Inferior parietal cortex (tissue), 1 donor: ENCODE measurements at regions not wholly inside any gene's neighbourhood (a gene's known extent, or its start where the extent isn't known, plus 50 kb on each side); places are given as distances from the start of the nearest gene placed in this dataset.
"Not testable (repeated sequence)": the region's sequence is repeated elsewhere in the genome, so short reads cannot be mapped to it uniquely, and the experiment has no call there.

Source experiments
- DNase-seq: peaks from one replicate; pipeline ENCODE4 v3.0.0-alpha.2; 2016; ENCODE audit errors: extremely low spot score

GRCh38 chr3:187475613-187476012, 107.4 kb downstream of the RTP4 start:
- not testable (repeated sequence) for DNase-seq

GRCh38 chr3:187473778-187474406, 105.7 kb downstream of the RTP4 start:
- DNase-seq: no peak

- DNase-seq: not testable (repeated sequence)
These were observed 98.1 kb downstream of the RTP4 start for GRCh38 chr3:187466306-187466705.

- no peak for DNase-seq
These were observed 97.3 kb downstream of the RTP4 start for GRCh38 chr3:187465503-187465902.

- DNase-seq: no peak
These were observed 96.5 kb downstream of the RTP4 start for GRCh38 chr3:187464682-187465081.

GRCh38 chr3:187458921-187459320, 90.7 kb downstream of the RTP4 start:
- DNase-seq: no peak

- DNase-seq: no peak
These were observed 90.2 kb downstream of the RTP4 start for GRCh38 chr3:187458383-187458782.

- peak; percentile 25 for DNase-seq
These were observed 88.1 kb downstream of the RTP4 start for GRCh38 chr3:187456250-187456649.

GRCh38 chr3:187454085-187454815, 86.1 kb downstream of the RTP4 start:
- no peak for DNase-seq

GRCh38 chr3:187450431-187451190, 82.4 kb downstream of the RTP4 start:
- DNase-seq: peak; percentile 26

GRCh38 chr3:187448674-187449073, 80.5 kb downstream of the RTP4 start:
- DNase-seq: no peak

GRCh38 chr3:187447737-187448136, 79.6 kb downstream of the RTP4 start:
- DNase-seq: no peak

- DNase-seq: peak; percentile 17
These were observed 77.2 kb downstream of the RTP4 start for GRCh38 chr3:187445356-187445755.

- no peak for DNase-seq
These were observed 66.3 kb downstream of the RTP4 start for GRCh38 chr3:187434524-187434923.

GRCh38 chr3:187430576-187430975, 62.4 kb downstream of the RTP4 start:
- DNase-seq: no peak
